ENCODE measurements at regions not wholly inside any gene's neighbourhood (a gene's known extent, or its start where the extent isn't known, plus 50 kb on each side); places are given as distances from the start of the nearest gene placed in this dataset.

DNA sequence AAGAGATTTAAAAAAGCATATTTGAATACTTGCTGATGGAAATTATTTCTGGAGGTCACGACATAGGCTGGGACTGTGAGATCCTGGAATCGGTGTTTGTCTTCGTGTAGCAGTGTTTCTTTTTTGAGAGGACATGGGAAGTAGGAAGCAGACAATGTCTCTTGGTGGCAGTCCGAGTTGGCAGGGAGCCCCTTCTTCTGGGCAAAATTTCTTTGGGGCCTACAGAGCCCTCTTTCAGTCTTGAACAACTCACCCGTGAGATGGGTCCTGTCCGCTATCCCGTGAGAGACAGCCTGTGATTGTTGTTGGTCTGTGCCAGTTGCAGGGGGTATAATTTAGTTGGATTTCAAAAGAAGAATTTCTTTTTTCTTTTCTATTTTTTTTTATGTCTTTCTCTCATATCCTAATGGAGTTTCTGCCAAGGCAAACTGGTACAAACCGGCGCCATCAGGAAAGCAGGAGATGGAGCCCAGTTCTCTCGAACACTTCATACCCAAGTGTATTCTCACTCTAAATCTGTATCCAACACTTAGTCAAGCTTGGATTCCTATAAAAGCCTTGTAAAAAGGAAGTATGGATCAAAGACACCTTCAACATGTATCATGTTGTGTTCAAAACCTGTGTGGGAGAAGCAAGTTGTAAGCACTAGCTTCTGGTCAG is 785.1 kb downstream of the MAFB start:
- Histone ChIP-seq H3K4me1 (ENCODE audit: insufficient read depth, low read length) (no peaks in the 10 kb centered on the region), H3K4me3 (ENCODE audit: low read length) (no peak overlapping the region), H3K36me3 (ENCODE audit: insufficient read depth, low read length) (no peaks in the 10 kb centered on the region), H3K27ac (ENCODE audit: low read depth in 1 of 2, low read length in 2 of 2) (no peak overlapping the region), H3K27me3 (ENCODE audit: control insufficient read depth in 1 of 2, insufficient read depth in 2 of 2, low read length in 2 of 2) (no peaks in the 10 kb centered on the region), H3K9me3 (ENCODE audit: control insufficient read depth in 1 of 2, insufficient read depth in 1 of 2, low read length in 2 of 2) (peaks cover 0 to 4% of the 10 kb centered on the region in 2 experiments)
- no peak for DNase-seq
- no peak for ATAC-seq (ENCODE audit: poor library complexity)
- no peak for TF ChIP-seq CTCF (IDR thresholded peaks at IDR 0.05)
- intact Hi-C loops (cut with DNase I, micrococcal nuclease) = no loop called here
- peaks cover 5% of the 10 kb centered on the region for H3K27me3 Mint-ChIP-seq
- POLR2A ChIA-PET = no interaction called here
- no peak overlapping the region for H3K4me3 Mint-ChIP-seq
- no peak overlapping the region for H3K27ac Mint-ChIP-seq
- no peaks in the 10 kb centered on the region for H3K36me3 Mint-ChIP-seq (ENCODE audit: low read depth)
- H3K4me1 Mint-ChIP-seq (ENCODE audit: low read depth) = no peaks in the 10 kb centered on the region
- H3K9me3 Mint-ChIP-seq = no peaks in the 10 kb centered on the region
- CTCF ChIA-PET = no interaction called here

DNA sequence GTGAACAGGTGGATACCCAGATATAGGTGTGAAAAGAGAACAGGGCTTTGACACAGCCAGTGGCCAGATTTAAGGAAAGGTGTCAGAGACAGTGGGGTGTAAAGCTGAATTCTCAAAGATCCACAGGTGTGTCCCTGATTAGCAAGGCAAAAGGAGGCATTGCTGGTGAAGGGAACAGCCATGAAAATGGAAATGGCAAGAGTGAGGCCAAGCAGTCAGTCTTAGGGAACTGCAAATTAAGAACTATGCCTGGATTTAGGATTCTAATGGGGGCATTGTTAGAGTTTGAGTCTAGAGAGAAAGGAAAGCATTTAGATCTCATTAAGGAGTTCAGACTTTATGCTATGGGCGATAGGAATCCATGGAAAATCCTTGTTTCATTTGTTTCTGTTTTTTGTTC is 789.2 kb downstream of the MAFB start:
- no peaks in the 10 kb centered on the region for H3K9me3 Mint-ChIP-seq
- CTCF ChIA-PET = no interaction called here
- intact Hi-C loops (cut with DNase I, micrococcal nuclease) = no loop called here
- Histone ChIP-seq H3K4me1 (ENCODE audit: insufficient read depth, low read length) (no peaks in the 10 kb centered on the region), H3K4me3 (ENCODE audit: low read length) (no peak overlapping the region), H3K9me3 (ENCODE audit: control insufficient read depth in 1 of 2, insufficient read depth in 1 of 2, low read length in 2 of 2) (no peaks in the 10 kb centered on the region), H3K36me3 (ENCODE audit: insufficient read depth, low read length) (no peaks in the 10 kb centered on the region), H3K27me3 (ENCODE audit: control insufficient read depth in 1 of 2, insufficient read depth in 2 of 2, low read length in 2 of 2) (no peaks in the 10 kb centered on the region), H3K27ac (ENCODE audit: low read depth in 1 of 2, low read length in 2 of 2) (no peak overlapping the region)
- H3K27me3 Mint-ChIP-seq = no peaks in the 10 kb centered on the region
- no peaks in the 10 kb centered on the region for H3K36me3 Mint-ChIP-seq (ENCODE audit: low read depth)
- POLR2A ChIA-PET = no interaction called here
- H3K4me3 Mint-ChIP-seq = no peak overlapping the region
- ATAC-seq (ENCODE audit: poor library complexity) (no peak), DNase-seq (no peak)
- H3K27ac Mint-ChIP-seq = no peak overlapping the region
- TF ChIP-seq CTCF (IDR thresholded peaks at IDR 0.05) = no peak
- H3K4me1 Mint-ChIP-seq (ENCODE audit: low read depth) = no peaks in the 10 kb centered on the region

GRCh38 chr20:39898467-39898852 is 790.6 kb downstream of the MAFB start:
- no peaks in the 10 kb centered on the region for H3K27me3 Mint-ChIP-seq
- H3K4me1 Mint-ChIP-seq (ENCODE audit: low read depth) = no peaks in the 10 kb centered on the region
- no peak for TF ChIP-seq CTCF (IDR thresholded peaks at IDR 0.05)
- H3K36me3 ChIP-seq (ENCODE audit: insufficient read depth, low read length) = no peaks in the 10 kb centered on the region
- no peaks in the 10 kb centered on the region for H3K4me1 ChIP-seq (ENCODE audit: insufficient read depth, low read length)
- H3K27ac Mint-ChIP-seq = no peak overlapping the region
- H3K4me3 ChIP-seq (ENCODE audit: low read length) = no peak overlapping the region
- POLR2A ChIA-PET = no interaction called here
- no peaks in the 10 kb centered on the region for H3K36me3 Mint-ChIP-seq (ENCODE audit: low read depth)
- intact Hi-C loops (cut with DNase I, micrococcal nuclease) = no loop called here
- DNase-seq = no peak
- no peak overlapping the region for H3K4me3 Mint-ChIP-seq
- ATAC-seq (ENCODE audit: poor library complexity) = no peak
- no peaks in the 10 kb centered on the region for H3K27me3 ChIP-seq (ENCODE audit: control insufficient read depth in 1 of 2, insufficient read depth in 2 of 2, low read length in 2 of 2)
- H3K27ac ChIP-seq (ENCODE audit: low read depth in 1 of 2, low read length in 2 of 2) = no peak overlapping the region
- no peaks in the 10 kb centered on the region for H3K9me3 Mint-ChIP-seq
- CTCF ChIA-PET = no interaction called here
- no peaks in the 10 kb centered on the region for H3K9me3 ChIP-seq (ENCODE audit: control insufficient read depth in 1 of 2, insufficient read depth in 1 of 2, low read length in 2 of 2)
